Ishikawa (cell line): ENCODE measurements at regions not wholly inside any gene's neighbourhood (a gene's known extent, or its start where the extent isn't known, plus 50 kb on each side); places are given as distances from the start of the nearest gene placed in this dataset.

Experiments
- CEBPB ChIP-seq: IDR thresholded peaks from 2 replicates; pipeline ENCODE4 v1.6.1; 2012
- CREB1 ChIP-seq: IDR thresholded peaks from 2 replicates; pipeline ENCODE4 v1.6.1; 2012; ENCODE audit warnings: low read depth
- EGR1 ChIP-seq: IDR thresholded peaks from 2 replicates; pipeline ENCODE4 v1.6.1; 2012
- EP300 ChIP-seq: IDR thresholded peaks from 2 replicates; pipeline ENCODE4 v1.6.1; 2012; ENCODE audit warnings: borderline replicate concordance
- FOXM1 ChIP-seq: IDR thresholded peaks from 2 replicates; pipeline ENCODE4 v1.6.1; 2012; ENCODE audit warnings: low read depth, borderline replicate concordance
- NFIC ChIP-seq: IDR thresholded peaks from 2 replicates; pipeline ENCODE4 v1.6.1; 2012
- RAD21 ChIP-seq: IDR thresholded peaks from 2 replicates; pipeline ENCODE4 v1.6.1; 2012; ENCODE audit warnings: low read depth
- TAF1 ChIP-seq: IDR thresholded peaks from 2 replicates; pipeline ENCODE4 v1.6.1; 2012; ENCODE audit warnings: low read depth, mild to moderate bottlenecking
- TCF12 ChIP-seq: IDR thresholded peaks from 2 replicates; pipeline ENCODE4 v1.6.1; 2012; ENCODE audit warnings: low read depth
- TEAD4 ChIP-seq: IDR thresholded peaks from 2 replicates; pipeline ENCODE4 v1.6.1; 2012
- YY1 ChIP-seq: IDR thresholded peaks from 2 replicates; pipeline ENCODE4 v1.6.1; 2012; ENCODE audit warnings: low read depth
- TF ChIP-seq, protein P1 (sequence below): IDR thresholded peaks from 2 replicates; pipeline ENCODE4 v1.6.1; 2012; ENCODE audit warnings: low read depth, mild to moderate bottlenecking
- TF ChIP-seq, protein P2 (sequence below): IDR thresholded peaks from 2 replicates; pipeline ENCODE4 v1.6.1; 2012
- TF ChIP-seq, protein P3 (sequence below): IDR thresholded peaks from 2 replicates; pipeline ENCODE4 v1.6.1; 2012

- TF ChIP-seq EP300: no peak
- TF ChIP-seq, protein P1, sequence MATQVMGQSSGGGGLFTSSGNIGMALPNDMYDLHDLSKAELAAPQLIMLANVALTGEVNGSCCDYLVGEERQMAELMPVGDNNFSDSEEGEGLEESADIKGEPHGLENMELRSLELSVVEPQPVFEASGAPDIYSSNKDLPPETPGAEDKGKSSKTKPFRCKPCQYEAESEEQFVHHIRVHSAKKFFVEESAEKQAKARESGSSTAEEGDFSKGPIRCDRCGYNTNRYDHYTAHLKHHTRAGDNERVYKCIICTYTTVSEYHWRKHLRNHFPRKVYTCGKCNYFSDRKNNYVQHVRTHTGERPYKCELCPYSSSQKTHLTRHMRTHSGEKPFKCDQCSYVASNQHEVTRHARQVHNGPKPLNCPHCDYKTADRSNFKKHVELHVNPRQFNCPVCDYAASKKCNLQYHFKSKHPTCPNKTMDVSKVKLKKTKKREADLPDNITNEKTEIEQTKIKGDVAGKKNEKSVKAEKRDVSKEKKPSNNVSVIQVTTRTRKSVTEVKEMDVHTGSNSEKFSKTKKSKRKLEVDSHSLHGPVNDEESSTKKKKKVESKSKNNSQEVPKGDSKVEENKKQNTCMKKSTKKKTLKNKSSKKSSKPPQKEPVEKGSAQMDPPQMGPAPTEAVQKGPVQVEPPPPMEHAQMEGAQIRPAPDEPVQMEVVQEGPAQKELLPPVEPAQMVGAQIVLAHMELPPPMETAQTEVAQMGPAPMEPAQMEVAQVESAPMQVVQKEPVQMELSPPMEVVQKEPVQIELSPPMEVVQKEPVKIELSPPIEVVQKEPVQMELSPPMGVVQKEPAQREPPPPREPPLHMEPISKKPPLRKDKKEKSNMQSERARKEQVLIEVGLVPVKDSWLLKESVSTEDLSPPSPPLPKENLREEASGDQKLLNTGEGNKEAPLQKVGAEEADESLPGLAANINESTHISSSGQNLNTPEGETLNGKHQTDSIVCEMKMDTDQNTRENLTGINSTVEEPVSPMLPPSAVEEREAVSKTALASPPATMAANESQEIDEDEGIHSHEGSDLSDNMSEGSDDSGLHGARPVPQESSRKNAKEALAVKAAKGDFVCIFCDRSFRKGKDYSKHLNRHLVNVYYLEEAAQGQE: no peak
- TF ChIP-seq TEAD4: no peak
- no peak for TF ChIP-seq CEBPB
- TF ChIP-seq, protein P2, sequence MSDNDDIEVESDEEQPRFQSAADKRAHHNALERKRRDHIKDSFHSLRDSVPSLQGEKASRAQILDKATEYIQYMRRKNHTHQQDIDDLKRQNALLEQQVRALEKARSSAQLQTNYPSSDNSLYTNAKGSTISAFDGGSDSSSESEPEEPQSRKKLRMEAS: no peak
- TF ChIP-seq CREB1: no peak
- TF ChIP-seq EGR1: no peak
- no peak for TF ChIP-seq FOXM1
- no peak for TF ChIP-seq NFIC
- TF ChIP-seq RAD21: no peak
- no peak for TF ChIP-seq TAF1
- TF ChIP-seq YY1: no peak
- TF ChIP-seq, protein P3, sequence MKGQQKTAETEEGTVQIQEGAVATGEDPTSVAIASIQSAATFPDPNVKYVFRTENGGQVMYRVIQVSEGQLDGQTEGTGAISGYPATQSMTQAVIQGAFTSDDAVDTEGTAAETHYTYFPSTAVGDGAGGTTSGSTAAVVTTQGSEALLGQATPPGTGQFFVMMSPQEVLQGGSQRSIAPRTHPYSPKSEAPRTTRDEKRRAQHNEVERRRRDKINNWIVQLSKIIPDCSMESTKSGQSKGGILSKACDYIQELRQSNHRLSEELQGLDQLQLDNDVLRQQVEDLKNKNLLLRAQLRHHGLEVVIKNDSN: no peak
- no peak for TF ChIP-seq TCF12
Measured at GRCh38 chr13:111451402-111451801, 131.0 kb downstream of the TEX29 start.
